Stimulated activated CD8-positive, alpha-beta memory T cell treated with anti-CD3 and anti-CD28 coated beads, Interleukin-12 subunit alpha, Interleukin-12 subunit beta, amount 100 ng/mL, for 4 hours (primary cell): ENCODE measurements at regions not wholly inside any gene's neighbourhood (a gene's known extent, or its start where the extent isn't known, plus 50 kb on each side); places are given as distances from the start of the nearest gene placed in this dataset.
"Not testable (repeated sequence)": the region's sequence is repeated elsewhere in the genome, so short reads cannot be mapped to it uniquely, and the experiment has no call there.

ENCODE experiments used
- DNase-seq: peaks from one replicate; pipeline ENCODE4 v3.0.0-alpha.2; 2020; ENCODE audit warnings: low read depth

DNA sequence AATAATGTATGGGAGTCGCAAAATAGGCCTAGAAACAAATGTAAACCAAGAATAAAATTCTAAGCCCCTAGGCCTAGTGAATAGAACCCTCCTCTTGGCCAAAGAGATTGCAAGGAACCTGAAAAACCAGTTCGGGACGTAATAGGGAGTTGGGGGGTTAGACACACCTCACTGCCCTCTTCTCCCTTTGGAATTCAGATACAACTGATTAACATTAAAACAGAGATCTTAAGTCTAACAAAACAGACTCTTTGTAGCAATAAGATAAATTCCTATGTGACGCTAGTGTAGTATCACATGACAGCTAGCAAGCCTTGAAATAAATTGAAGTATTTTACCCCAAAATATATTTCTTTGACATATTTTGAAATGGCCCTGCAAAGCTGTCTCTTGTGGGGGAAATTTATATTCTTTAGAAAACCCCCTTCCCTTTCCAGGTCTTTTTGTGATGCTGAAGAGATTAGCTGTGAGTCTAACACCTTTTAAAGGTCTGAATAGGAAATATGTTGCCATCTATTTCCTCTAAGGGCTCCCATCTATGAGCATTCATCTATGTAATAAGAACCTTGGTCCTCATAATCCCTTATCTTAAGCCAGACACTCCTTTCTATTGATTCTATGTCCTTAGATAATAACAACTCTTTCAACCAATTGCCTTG lies 623.4 kb upstream of the NRG3 start:
- DNase-seq = no peak

DNA sequence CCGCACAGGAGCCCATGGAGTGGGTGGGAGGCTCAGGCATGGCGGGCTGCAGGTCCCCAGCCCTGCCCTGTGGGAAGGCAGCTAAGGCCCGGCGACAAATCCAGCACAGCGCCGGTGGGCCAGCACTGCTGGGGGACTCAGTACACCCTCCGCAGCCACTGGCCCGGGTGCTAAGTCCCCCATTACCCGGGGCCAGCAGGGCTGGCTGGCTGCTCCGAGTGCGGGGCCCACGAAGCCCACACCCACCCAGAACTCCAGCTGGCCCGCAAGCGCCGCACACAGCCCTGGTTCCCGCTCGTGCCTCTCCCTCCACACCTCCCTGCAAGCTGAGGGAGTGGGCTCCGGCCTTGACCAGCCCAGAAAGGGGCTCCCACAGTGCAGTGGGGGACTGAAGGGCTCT lies 610.0 kb upstream of the NRG3 start:
- not testable (repeated sequence) for DNase-seq

DNA sequence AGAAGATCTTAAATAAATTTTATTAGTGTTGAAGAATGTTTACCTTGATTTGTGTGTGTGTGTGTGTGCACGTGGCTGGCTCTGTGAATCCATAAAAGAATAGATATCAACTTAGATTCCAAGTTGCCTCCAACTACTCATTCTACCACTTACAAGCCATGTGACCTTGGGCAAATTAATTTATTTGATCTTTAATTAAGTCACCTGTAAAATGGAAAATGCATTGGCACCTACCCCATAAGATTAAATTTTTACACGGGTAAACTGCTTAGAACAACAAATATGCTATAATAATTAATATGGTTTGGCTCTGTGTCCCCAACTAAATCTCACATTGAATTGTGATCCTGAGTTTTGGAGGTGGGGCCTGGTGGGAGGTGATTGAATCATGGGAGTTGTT lies 604.9 kb upstream of the NRG3 start:
- no peak for DNase-seq

DNA sequence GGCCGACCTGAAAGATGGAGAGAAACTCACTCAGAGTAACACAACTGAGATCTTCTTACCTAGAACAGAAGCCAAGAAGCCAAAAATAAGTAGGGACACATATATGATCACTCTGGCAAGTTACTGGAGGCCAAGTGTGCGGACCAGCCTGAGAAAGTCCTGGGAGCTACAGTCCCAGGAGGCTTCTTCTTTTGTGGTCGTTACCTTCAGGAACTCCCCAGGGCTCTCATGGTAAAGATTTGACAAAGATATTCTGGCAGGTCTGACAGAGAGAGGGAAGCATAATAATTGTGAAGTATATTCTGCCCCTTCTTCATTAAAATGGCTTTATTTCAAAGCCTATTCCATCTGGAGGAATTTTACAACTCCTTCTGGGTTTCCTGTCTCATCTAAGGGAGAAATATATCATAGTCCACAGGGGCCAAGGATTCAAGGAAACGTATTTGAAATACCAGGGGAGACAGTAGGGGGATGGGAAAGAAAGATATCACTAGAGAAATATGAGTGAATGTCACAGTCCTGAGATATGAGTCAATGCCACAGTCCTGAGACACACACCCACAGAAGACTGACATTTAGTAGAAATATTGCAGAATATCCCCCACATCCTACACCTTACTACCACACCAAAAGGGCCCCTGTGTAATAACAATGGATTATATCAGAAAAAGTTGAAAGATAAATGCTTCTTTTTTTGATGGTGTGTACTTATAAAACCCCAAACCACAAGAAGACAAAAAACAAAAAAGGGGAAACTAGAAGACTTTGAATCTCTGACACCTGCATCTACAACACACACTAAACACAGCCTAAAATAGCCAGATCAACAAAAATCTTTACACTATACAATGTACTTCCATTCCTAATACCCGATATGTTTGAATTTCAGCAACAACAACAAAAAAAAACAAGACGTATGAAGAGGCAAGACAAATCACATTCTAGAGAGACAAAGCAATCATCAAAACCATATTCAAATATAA lies 594.2 kb upstream of the NRG3 start:
- DNase-seq = no peak

DNA sequence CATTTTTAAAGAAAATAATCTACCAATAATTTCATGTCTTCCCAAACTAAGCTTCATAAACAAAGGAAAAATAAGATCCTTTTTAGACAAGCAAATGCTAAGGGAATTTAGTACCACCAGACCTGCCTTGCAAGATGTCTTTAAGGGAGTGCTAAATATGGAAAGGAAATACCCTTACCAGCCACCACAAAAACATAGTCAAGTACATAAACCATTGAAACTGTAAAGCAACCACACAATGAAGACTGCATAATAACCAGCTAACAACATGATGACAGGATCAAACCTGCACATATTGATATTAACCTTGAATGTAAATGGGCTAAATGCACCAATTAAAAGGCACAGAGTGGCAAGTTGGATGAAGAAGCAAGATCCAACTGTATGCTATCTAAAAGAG lies 586.5 kb upstream of the NRG3 start:
- DNase-seq = no peak

DNA sequence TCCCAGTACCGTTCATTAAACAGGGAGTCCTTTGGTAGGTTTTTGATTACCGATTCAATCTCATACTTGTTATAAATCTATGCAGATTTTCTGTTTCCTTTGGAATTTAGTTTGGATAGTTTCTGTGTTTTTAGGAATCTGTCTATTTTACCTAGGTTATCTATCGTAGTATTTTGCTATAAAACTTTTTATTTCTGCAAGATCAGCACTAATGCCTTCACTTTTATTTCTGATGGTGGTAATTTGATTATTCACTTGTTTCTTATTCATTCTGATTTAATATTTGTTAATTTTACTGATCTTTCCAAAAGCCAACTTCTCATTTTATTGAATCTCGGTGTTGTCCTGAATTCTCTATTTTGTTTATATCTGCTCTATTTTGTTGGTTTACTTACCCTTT lies 577.7 kb upstream of the NRG3 start:
- no peak for DNase-seq

DNA sequence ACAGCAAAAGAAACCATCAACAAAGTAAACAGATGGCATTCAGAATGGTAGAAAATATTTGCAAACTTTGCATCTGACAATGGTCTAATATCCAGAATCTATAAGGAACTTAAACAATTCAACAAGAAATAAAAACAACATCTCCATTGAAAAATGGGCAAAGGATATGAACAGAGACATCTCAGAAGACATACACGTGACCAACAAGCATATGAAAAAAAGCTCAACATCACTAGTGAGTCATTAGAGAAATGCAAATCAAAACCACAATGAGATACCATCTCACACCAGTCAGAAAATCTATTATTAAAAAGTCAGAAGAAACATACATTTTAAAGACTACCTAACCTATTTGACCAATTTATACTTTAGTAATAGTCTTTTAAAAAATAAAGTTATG lies 571.3 kb upstream of the NRG3 start:
- no peak for DNase-seq

DNA sequence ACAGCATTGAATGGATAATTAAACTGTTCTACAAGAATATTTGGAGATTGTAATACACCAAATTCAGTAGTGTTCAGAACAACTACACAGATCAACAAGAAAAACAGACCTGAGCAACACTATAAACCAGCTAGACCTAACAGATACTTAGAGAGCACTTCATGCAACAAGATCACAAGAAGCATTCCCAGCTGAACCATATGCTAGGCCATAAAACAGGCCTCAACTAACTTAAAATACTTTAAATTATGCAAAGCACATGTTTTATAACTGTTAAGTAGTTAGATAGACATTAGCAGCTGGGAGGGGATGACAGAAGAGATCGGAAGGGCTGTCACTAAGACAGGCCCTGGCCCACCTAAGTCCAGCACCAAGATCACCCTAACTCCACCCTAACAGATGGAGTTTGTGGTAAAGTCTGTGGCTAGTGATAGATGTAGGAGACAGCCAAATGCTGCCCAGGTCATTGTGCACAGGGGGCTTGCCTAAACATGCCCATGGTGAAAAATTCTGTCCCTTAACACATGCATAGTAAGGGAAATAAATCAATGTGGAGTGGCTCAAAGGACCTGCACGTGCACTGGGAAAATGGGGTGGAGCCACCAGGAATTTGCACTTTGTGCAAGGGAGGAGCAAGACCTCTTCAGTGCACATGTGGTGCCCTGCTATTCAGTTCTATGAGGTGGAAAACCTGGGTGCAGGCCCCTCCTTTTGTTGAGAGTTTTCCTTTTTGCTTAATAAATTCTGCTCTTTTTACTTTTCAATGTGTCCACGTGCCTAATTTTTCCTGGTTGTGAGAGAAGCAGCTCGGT lies 567.8 kb upstream of the NRG3 start:
- no peak for DNase-seq

DNA sequence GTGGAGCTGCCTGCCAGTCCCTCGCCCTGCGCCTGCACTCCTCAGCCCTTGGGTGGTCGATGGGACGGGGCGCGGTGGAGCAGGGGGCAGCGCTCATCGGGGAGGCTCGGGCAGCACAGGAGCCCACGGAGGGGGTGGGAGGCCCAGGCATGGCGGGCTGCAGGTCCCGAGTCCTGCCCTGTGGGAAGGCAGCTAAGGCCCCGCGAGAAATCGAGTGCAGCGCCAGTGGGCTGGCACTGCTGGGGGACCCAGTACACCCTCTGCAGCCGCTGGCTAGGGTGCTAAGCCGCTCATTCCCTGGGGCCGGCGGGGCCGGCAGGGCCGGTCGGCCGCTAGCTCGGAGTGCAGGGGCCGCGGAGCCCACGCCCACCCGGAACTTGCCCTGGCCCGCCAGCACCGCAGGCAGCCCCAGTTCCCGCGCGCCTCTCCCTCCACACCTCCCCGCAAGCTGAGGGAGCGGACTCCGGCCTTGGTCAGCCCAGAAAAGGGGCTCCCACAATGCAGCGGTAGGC lies 565.9 kb upstream of the NRG3 start:
- DNase-seq = no peak

DNA sequence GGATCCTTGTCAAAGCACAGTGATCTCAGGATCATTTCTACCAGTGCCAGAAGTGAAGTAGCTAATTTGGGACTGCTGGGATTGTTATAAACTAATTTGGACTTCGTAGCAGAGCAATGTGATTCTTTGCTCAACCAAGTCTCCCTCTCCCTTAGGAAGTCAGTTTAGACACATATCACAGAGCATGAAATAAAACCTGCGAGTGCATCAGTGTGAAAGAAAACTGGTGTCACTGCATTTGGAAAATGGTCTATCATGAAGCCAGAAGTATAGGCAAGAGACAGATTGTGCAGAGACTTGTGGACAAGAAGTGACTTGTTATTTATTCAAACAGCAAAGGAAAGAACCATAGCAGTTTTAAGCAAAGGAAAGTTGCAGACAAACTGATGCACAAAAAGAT lies 560.5 kb upstream of the NRG3 start:
- DNase-seq = no peak

DNA sequence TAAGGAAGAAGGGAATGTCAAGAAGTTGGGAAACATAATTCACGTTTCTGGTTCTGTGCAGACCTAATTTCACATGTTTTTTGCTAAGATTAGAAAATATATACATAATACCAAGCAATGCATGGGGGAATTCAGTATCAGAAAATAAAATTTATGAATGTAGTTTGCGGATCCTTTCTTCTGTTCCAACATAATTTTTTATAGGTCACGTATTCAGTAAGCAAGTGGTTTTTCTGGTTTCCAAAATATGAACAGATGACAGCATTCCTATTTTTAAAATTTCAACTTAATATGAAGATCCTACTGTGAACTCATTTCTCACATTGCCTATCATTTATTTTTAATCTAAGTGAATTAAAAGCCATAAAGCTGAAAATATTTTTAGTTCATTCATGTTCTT lies 560.0 kb upstream of the NRG3 start:
- DNase-seq = no peak

DNA sequence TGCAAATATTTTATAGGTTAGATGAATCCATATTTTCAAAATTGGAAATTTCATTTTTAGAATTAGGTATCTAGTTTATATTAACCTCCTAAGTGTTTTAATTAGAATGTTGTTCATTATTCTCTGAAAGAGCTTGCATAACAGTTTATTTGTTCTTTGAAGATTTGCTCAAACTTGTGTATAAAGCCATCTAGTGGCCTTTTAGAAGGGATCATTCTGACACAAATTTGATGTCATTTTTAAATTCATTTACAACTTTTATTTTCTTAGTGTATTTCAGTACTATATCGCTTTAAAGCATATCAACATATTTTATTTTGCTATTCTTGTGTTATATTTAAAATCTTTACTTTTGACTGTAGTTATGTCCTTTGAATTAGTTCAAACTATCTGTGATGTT lies 527.0 kb upstream of the NRG3 start:
- no peak for DNase-seq

DNA sequence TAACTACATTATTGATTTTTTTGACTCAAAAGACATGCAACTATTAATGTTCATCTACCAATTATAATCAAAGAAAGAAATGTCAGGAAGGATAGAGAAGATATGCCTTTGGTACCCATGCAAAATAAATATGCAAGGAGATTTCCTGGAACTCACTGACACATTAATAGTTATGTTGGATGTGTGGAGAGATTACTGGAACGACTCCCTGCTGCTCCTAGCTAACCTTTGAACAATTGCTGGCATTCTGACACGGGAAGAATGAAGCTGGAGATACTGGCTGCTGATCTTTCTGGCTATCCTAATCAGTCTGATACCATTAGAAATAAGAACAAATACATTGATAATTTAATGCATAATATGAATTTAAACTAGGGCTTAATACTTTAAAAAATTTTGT lies 507.9 kb upstream of the NRG3 start:
- no peak for DNase-seq

DNA sequence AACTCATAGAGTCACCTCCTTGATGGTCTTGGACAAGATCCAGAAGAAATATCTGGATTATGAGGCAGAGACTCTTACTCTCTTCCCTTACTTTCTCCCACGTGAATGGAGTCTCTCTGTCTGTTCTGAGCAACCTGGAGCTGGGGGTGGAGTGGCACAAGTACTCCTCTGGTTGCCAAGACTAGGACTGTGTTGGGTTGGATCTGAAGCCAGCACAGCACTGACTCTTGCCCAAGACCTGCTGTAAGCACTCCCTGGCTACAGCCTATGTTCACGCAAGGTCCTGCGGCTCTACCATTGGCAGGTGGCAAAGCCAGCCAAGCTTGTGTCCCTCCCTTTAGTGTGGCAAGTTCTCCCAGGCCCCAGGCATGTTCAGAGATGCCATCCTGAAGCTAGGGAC lies 488.2 kb upstream of the NRG3 start:
- DNase-seq = no peak

DNA sequence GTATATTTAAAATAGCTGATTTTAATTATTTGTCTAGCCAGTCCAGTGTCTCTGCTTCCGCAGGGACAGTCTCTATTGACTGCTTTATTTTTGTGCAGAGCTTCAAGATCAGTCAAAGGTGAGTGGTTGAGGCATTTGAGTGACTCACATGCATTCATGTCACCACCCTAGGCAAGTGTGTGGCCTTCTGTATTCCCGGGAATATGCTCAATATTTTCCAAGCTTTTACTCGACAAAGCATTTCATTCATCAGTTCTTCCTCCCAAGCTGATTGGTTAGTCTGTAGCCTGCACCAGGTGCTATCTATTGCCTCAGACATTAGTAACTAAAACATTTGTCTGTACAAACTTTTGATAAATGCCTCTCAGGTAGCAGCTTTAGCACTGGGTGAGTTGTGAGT lies 471.5 kb upstream of the NRG3 start:
- no peak for DNase-seq

DNA sequence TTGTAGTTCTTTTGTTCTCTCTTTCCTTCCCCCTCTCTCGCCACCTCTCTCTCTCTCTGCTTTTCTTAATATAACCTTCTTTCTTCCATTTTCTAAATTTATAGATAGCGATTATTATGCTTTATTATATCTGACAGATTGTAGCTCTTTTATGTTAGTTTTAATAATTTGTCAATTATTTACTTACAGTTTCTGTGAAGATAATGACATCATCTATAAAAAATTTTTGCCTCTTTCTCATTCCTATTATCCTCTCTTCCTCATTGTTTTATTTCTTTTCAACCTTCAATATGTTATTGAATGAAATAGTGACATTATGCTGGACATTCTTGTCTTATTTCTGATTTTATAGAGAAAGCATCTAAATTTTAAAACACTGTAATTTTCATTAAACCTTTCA lies 469.6 kb upstream of the NRG3 start:
- no peak for DNase-seq

DNA sequence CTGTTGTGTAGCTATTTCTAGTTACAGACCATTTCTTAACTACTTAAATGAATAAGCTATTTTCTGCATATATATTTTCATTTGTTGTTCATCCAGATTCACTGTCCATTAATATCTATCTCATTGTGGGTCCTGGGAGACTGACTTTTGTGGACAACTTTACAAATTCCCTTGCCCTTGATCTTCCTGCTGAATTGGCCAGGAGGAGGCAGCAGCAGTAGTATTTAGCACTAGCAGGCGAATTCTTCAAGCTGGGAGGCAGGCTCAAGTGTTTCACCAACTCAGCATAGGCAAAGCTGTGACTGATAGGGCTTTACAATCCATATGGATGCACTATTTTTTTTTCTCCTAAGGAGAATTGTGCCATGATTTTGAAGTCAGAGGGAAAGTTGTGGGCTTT lies 461.0 kb upstream of the NRG3 start:
- no peak for DNase-seq

DNA sequence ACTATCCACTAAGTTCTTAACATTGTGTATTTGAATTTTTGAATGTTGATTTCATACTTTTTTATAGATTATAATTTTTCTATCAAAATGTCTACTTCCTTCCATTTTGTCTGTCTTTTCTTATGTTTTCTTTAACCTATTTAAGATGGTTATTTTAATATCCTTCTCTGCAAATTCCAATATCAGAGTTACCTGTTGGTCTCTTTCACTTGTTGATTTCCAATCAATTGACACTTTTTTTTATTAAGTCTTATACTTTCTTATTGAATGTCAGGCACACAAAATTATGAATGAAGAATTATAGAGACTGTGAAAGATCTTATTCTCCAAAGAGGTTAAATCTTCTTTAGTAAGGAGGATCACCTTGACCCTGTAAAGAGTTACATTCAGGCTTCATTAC lies 448.3 kb upstream of the NRG3 start:
- DNase-seq = no peak

DNA sequence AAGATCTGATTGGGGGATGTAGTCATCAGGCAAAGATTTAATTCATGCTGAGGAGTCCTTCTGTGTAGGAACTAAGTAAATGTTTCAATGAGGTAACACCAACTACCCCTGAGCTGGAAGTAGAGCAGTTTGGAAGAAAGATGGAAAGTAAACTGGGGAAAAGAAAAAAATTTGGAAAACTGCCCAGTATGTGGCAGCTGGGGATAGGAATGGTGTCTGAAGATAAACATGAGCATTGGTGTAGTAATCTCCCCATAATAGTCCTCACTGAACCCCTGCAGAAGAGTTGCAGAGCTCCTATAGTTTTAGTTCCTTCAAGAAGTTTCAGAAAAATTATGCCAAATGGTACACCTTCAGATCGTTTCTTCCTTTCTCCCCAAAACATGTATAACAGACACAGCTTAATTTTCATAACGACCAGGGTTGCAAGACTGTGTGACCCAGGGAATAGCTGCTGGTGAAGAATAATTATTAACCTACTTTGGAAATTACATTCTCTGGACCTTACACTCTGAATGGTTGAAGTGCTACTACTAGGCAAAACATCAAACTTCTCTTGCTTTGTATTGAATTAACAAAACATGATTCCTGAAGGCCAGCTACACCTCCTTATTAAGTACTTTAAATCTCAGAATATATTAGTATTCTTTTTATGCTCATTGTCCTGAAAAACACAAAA lies 446.4 kb upstream of the NRG3 start:
- no peak for DNase-seq

DNA sequence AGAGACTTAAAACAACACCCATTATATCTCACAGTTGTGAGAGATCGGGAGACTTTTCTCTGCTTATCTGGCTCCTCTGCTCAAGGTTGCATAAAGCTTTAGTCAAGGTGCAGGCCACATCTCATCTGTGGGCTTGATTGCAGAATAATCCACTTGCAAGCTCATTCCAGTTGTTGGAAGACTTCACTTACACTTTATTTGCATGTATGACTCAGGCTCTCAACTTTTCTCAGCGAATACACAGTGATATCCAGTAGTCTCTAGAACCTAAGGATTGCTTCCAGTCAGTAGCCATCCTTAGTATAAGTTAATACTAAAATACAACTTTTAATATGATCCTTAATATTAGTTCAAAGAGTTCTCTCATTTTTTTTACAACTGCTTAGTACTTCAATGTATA lies 435.5 kb upstream of the NRG3 start:
- no peak for DNase-seq

DNA sequence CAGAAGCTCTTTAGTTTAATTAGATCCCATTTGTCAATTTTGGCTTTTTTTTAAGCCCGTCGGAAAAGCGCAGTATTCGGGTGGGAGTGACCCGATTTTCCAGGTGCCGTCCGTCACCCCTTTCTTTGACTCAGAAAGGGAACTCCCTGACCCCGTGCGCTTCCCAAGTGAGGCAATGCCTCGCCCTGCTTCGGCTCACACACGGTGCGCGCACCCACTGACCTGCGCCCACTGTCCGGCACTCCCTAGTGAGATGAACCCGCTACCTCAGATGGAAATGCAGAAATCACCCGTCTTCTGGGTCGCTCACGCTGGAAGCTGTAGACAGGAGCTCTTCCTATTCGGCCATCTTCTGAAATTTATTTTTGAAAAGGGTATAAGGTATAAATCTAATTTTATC lies 433.4 kb upstream of the NRG3 start:
- DNase-seq = not testable (repeated sequence)
